Endothelial cell of umbilical vein (primary cell): ENCODE measurements at regions not wholly inside any gene's neighbourhood (a gene's known extent, or its start where the extent isn't known, plus 50 kb on each side); places are given as distances from the start of the nearest gene placed in this dataset.

ENCODE experiments used
- CTCF ChIP-seq, 2 donors: IDR thresholded peaks; 1 replicate in 1 of 2; 2 replicates in 1 of 2; pipeline ENCODE4 v1.5.1; 2011; ENCODE audit warnings: low read length in 2 of 2, mild to moderate bottlenecking in 2 of 2, moderate library complexity in 2 of 2, control low read depth in 1 of 2, inconsistent platforms in 1 of 2, low read depth in 1 of 2; ENCODE audit not compliant: insufficient read depth in 1 of 2; ENCODE audit errors: extremely low read depth in 1 of 2
- EZH2 ChIP-seq: IDR thresholded peaks from 2 replicates; pipeline ENCODE4 v1.6.1; 2012; ENCODE audit warnings: borderline replicate concordance, low read depth, mild to moderate bottlenecking, moderate library complexity, low read length, inconsistent platforms; ENCODE audit not compliant: severe bottlenecking
- GATA2 ChIP-seq: IDR thresholded peaks from 2 replicates; pipeline ENCODE4 v1.7.0; 2011; ENCODE audit warnings: low read depth, mild to moderate bottlenecking, moderate library complexity, mixed read lengths, low read length; ENCODE audit not compliant: insufficient read length, insufficient read depth
- JUN ChIP-seq: IDR thresholded peaks from 2 replicates; pipeline ENCODE4 v1.6.1; 2011; ENCODE audit warnings: borderline replicate concordance, low read depth; ENCODE audit not compliant: insufficient read length, insufficient read depth
- MAX ChIP-seq: IDR thresholded peaks from 2 replicates; pipeline ENCODE4 v1.6.1; 2011; ENCODE audit not compliant: insufficient read depth, insufficient read length
- POLR2A ChIP-seq: IDR thresholded peaks from 2 replicates; pipeline ENCODE4 v1.6.1; 2012; ENCODE audit warnings: low read depth, mild to moderate bottlenecking, control low read depth, low read length
- POLR2AphosphoS5 ChIP-seq: IDR thresholded peaks from 2 replicates; pipeline ENCODE4 v1.6.1; 2012; ENCODE audit warnings: low read depth, mild to moderate bottlenecking, control low read depth, low read length, moderate library complexity; ENCODE audit not compliant: insufficient read depth

GRCh38 chr3:59161048-59161447 is 111.2 kb upstream of the CFAP20DC start:
- TF ChIP-seq CTCF (IDR thresholded peaks at IDR 0.05; ENCODE audit: extremely low read depth in 1 of 2, insufficient read depth in 1 of 2, low read depth in 1 of 2, low read length in 2 of 2), result no peak
- no peak for TF ChIP-seq POLR2A
- no peak for TF ChIP-seq EZH2
- no peak for TF ChIP-seq POLR2AphosphoS5
- TF ChIP-seq MAX, result no peak
- TF ChIP-seq GATA2, result no peak
- TF ChIP-seq JUN, result no peak
